Mucosa of descending colon (tissue), 3 donors: ENCODE measurements at regions not wholly inside any gene's neighbourhood (a gene's known extent, or its start where the extent isn't known, plus 50 kb on each side); places are given as distances from the start of the nearest gene placed in this dataset.
"Not testable (repeated sequence)": the region's sequence is repeated elsewhere in the genome, so short reads cannot be mapped to it uniquely, and the experiment has no call there.

Experiments
- ATAC-seq: fragments of 200-7000 bp; cut with Tn5 transposase; one replicate; pipeline ENCODE4 v1.9.1; 2020; ENCODE audit warnings: mild to moderate bottlenecking, moderate library complexity
- DNase-seq, 3 donors: peaks; one replicate each; pipeline ENCODE4 v3.0.0-alpha.2; 2020
- H3K36me3 ChIP-seq: fragments of 200-600 bp; one replicate; pipeline ENCODE4 v1.8.0; 2021; ENCODE audit warnings: low read depth, mild to moderate bottlenecking
- H3K4me1 ChIP-seq: fragments of 200-600 bp; one replicate; pipeline ENCODE4 v1.8.0; 2021; ENCODE audit warnings: low read depth, mild to moderate bottlenecking
- H3K4me3 ChIP-seq: fragments of 200-600 bp; one replicate; pipeline ENCODE4 v1.8.0; 2021; ENCODE audit warnings: mild to moderate bottlenecking
- H3K9me3 ChIP-seq: fragments of 200-600 bp; one replicate; pipeline ENCODE4 v1.8.0; 2021; ENCODE audit warnings: mild to moderate bottlenecking
- CTCF ChIP-seq: fragments of 200-600 bp; IDR thresholded peaks from one replicate; pipeline ENCODE4 v1.8.0; 2022; ENCODE audit warnings: antibody characterized with exemption, mild to moderate bottlenecking
- intact Hi-C, 2 donors: fragments of 100-400 bp; cut with DNase I in 1 of 2; cut with micrococcal nuclease in 1 of 2; formaldehyde crosslinking; loops; one replicate each; pipeline versions ENCODE4 v1.11.0 to v1.11.1; 2022; cut with DNase I, micrococcal nuclease
- donor health status: DM: no; HTN: no; CAD: no; lungs with moderate emphysema.
- donor health status: DM: no; HTN: no; CAD: no.
- donor health status: DM: no; HTN: yes; CAD: no.

- TF ChIP-seq CTCF = no peak
- H3K36me3 ChIP-seq = no peaks in the 10 kb centered on the region
- intact Hi-C loops = no loop called here
- DNase-seq = no peak
- H3K9me3 ChIP-seq = peaks cover 8% of the 10 kb centered on the region
- no peak for ATAC-seq
- H3K4me3 ChIP-seq = no peak overlapping the region
- H3K4me1 ChIP-seq = no peaks in the 10 kb centered on the region
Observed at GRCh38 chr7:153406486-153406872, 645.7 kb upstream of the DPP6 start.

- no peaks in the 10 kb centered on the region for H3K36me3 ChIP-seq
- H3K4me1 ChIP-seq = no peaks in the 10 kb centered on the region
- H3K9me3 ChIP-seq = peaks cover 13% of the 10 kb centered on the region
- DNase-seq = no peak
- H3K4me3 ChIP-seq = no peak overlapping the region
- intact Hi-C loops = no loop called here
- no peak for ATAC-seq
- no peak for TF ChIP-seq CTCF
Observed at GRCh38 chr7:153407291-153408046, 644.7 kb upstream of the DPP6 start.

GRCh38 chr7:153408360-153409335 lies 643.5 kb upstream of the DPP6 start:
- Histone ChIP-seq H3K4me1 (no peaks in the 10 kb centered on the region), H3K36me3 (no peaks in the 10 kb centered on the region), H3K4me3 (no peak overlapping the region), H3K9me3 (peaks cover 19% of the 10 kb centered on the region)
- intact Hi-C loops = no loop called here
- no peak for ATAC-seq
- no peak for TF ChIP-seq CTCF
- no peak for DNase-seq

GRCh38 chr7:153409567-153410342 lies 642.4 kb upstream of the DPP6 start:
- intact Hi-C loops, H3K4me3 ChIP-seq, H3K36me3 ChIP-seq, DNase-seq, H3K4me1 ChIP-seq, ATAC-seq: not testable (repeated sequence)
- peaks cover 23% of the 10 kb centered on the region for H3K9me3 ChIP-seq

GRCh38 chr7:153410997-153411642 lies 641.1 kb upstream of the DPP6 start:
- ATAC-seq, H3K4me1 ChIP-seq, H3K36me3 ChIP-seq, intact Hi-C loops, DNase-seq, H3K4me3 ChIP-seq: not testable (repeated sequence)
- H3K9me3 ChIP-seq = peaks cover 25% of the 10 kb centered on the region

GRCh38 chr7:153412114-153412823 lies 639.9 kb upstream of the DPP6 start:
- H3K4me1 ChIP-seq, DNase-seq, intact Hi-C loops, ATAC-seq, H3K4me3 ChIP-seq, H3K36me3 ChIP-seq: not testable (repeated sequence)
- H3K9me3 ChIP-seq = peaks cover 35% of the 10 kb centered on the region

GRCh38 chr7:153412824-153413198 lies 639.4 kb upstream of the DPP6 start:
- H3K4me1 ChIP-seq, ATAC-seq, DNase-seq, H3K36me3 ChIP-seq, H3K4me3 ChIP-seq, intact Hi-C loops: not testable (repeated sequence)
- peaks cover 35% of the 10 kb centered on the region for H3K9me3 ChIP-seq
